GM12878 (cell line): ENCODE measurements at regions not wholly inside any gene's neighbourhood (a gene's known extent, or its start where the extent isn't known, plus 50 kb on each side); places are given as distances from the start of the nearest gene placed in this dataset.

Source experiments
- ATAC-seq: fragments of 200-7000 bp; cut with Tn5 transposase; 3 replicates; pipeline ENCODE4 v1.9.1; 2020; ENCODE audit warnings: mild to moderate bottlenecking, moderate library complexity
- BruUV-seq: library from RNA; stranded (reverse); fragments of 400-500 nt; replicated peaks from 2 replicates; lab custom pipeline; 2021; lab: Mats Ljungman, UMichigan
- CTCF ChIA-PET: fragments of 300-600 bp; sonication (Branson Sonifier 250); formaldehyde crosslinking; extraction: SDS; loops from one replicate; lab custom pipeline; 2021; ENCODE audit warnings: inconsistent platforms; lab: Yijun Ruan, JAX
- POLR2A ChIA-PET: fragments of 350-600 bp; formaldehyde crosslinking; extraction: SDS; loops from one replicate; lab custom pipeline; 2021; ENCODE audit warnings: inconsistent platforms; lab: Charles Lee
- RAD21 ChIA-PET: fragments of 300-600 bp; sonication (Branson Sonifier 250); formaldehyde crosslinking; loops from one replicate; lab custom pipeline; 2023; ENCODE audit warnings: antibody characterized with exemption; ENCODE audit not compliant: unreplicated experiment; lab: Charles Lee
- SMC1A ChIA-PET: fragments of 300-600 bp; sonication (Branson Sonifier 250); formaldehyde crosslinking; loops from one replicate; lab custom pipeline; 2023; ENCODE audit not compliant: unreplicated experiment, uncharacterized antibody; lab: Charles Lee
- DNase-seq: peaks from one replicate; pipeline ENCODE4 v3.0.0-alpha.2; 2011; ENCODE audit warnings: low read depth, low spot score
- FAIRE-seq: peaks from 3 replicates; lab custom pipeline; 2011; peaks lifted over from hg19 to GRCh38; lab: Jason Lieb, UNC
- H2AFZ ChIP-seq: 2 replicates; pipeline ENCODE4 v1.6.0; 2011; ENCODE audit warnings: low read depth, low read length, control low read depth; ENCODE audit not compliant: control insufficient read depth
- H3K27ac ChIP-seq: 2 replicates; pipeline ENCODE4 v1.5.1; 2011; ENCODE audit warnings: control low read depth; ENCODE audit not compliant: control insufficient read depth, insufficient read depth
- H3K27me3 ChIP-seq, 2 experiments: replicated peaks in 1 of 2; 2 replicates each; pipeline versions ENCODE4 v1.6.0 to v1.6.1; 2011; ENCODE audit warnings: low read length in 1 of 2; ENCODE audit not compliant: control insufficient read depth in 2 of 2, insufficient read depth in 2 of 2
- H3K36me3 ChIP-seq, 2 experiments: 2 replicates each; pipeline ENCODE4 v1.5.1; 2011; ENCODE audit warnings: low read length in 1 of 2; ENCODE audit not compliant: control insufficient read depth in 2 of 2, insufficient read depth in 2 of 2
- H3K4me1 ChIP-seq: 2 replicates; pipeline ENCODE4 v1.6.1; 2011; ENCODE audit warnings: mild to moderate bottlenecking, low read length, moderate library complexity, mixed read lengths; ENCODE audit not compliant: control insufficient read depth, insufficient read depth
- H3K4me2 ChIP-seq: 2 replicates; pipeline ENCODE4 v1.6.0; 2011; ENCODE audit warnings: control low read depth; ENCODE audit not compliant: control insufficient read depth, insufficient read depth
- H3K4me3 ChIP-seq: fragments of 200-600 bp; sonication (generic); 2 replicates; pipeline ENCODE4 v1.5.1; 2016
- H3K79me2 ChIP-seq: 2 replicates; pipeline ENCODE4 v1.6.0; 2011; ENCODE audit warnings: low read length; ENCODE audit not compliant: control insufficient read depth, insufficient read depth
- H3K9ac ChIP-seq: 2 replicates; pipeline ENCODE4 v1.8.0; 2011; ENCODE audit warnings: low read length, control low read depth, mixed read lengths; ENCODE audit not compliant: control insufficient read depth, insufficient read depth
- H3K9me3 ChIP-seq: replicated peaks from 3 replicates; pipeline ENCODE4 v1.5.1; 2011; ENCODE audit warnings: mild to moderate bottlenecking, low read length; ENCODE audit not compliant: control insufficient read depth, insufficient read depth
- H4K20me1 ChIP-seq: 2 replicates; pipeline ENCODE4 v1.6.0; 2011; ENCODE audit not compliant: control insufficient read depth, insufficient read depth
- ATF7 ChIP-seq: fragments of 450-650 bp; IDR thresholded peaks from 2 replicates; pipeline ENCODE4 v1.6.1; 2016; ENCODE audit warnings: low read depth, mild to moderate bottlenecking
- BACH1 ChIP-seq: fragments of 450-650 bp; IDR thresholded peaks from 2 replicates; pipeline ENCODE4 v1.6.1; 2017; ENCODE audit warnings: mild to moderate bottlenecking, borderline replicate concordance
- BHLHE40 ChIP-seq, 2 experiments: fragments of 450-650 bp in 1 of 2; IDR thresholded peaks; 2 replicates each; pipeline ENCODE4 v1.6.1; 2011 to 2017; ENCODE audit warnings: low read depth in 2 of 2, borderline replicate concordance in 1 of 2, improper control_type of control experiment in 1 of 2, low read length in 1 of 2, mild to moderate bottlenecking in 1 of 2
- GABPA ChIP-seq: IDR thresholded peaks from 2 replicates; pipeline ENCODE4 v1.6.1; 2014; ENCODE audit warnings: antibody characterized with exemption, low read depth, mild to moderate bottlenecking, inconsistent platforms
- IKZF2 ChIP-seq, 2 experiments: fragments of 450-650 bp; IDR thresholded peaks; 2 replicates each; pipeline ENCODE4 v1.6.1; 2017; ENCODE audit warnings: mild to moderate bottlenecking in 2 of 2, moderate library complexity in 2 of 2
- KAT2A ChIP-seq: conservative IDR thresholded peaks from 2 replicates; pipeline ENCODE4 v1.6.1; 2011; ENCODE audit warnings: low read depth, low read length; ENCODE audit not compliant: control insufficient read depth
- MTA2 ChIP-seq: fragments of 450-650 bp; IDR thresholded peaks from 2 replicates; pipeline ENCODE4 v1.6.1; 2016; ENCODE audit warnings: low read depth, mild to moderate bottlenecking, moderate library complexity
- NFIC ChIP-seq: IDR thresholded peaks from 2 replicates; pipeline ENCODE4 v1.6.1; 2012; ENCODE audit warnings: low read depth, mild to moderate bottlenecking, inconsistent platforms, low read length, moderate library complexity
- NR2C1 ChIP-seq: fragments of 450-650 bp; IDR thresholded peaks from 2 replicates; pipeline ENCODE4 v1.6.1; 2017; ENCODE audit warnings: antibody characterized with exemption, mild to moderate bottlenecking, moderate library complexity
- NR2F1 ChIP-seq: fragments of 450-650 bp; conservative IDR thresholded peaks from 2 replicates; pipeline ENCODE4 v1.6.1; 2017; ENCODE audit warnings: mild to moderate bottlenecking
- POU2F2 ChIP-seq: IDR thresholded peaks from 3 replicates; pipeline ENCODE4 v1.6.1; 2011; ENCODE audit warnings: low read depth, mild to moderate bottlenecking, low read length, borderline replicate concordance
- SMAD1 ChIP-seq: fragments of 450-650 bp; IDR thresholded peaks from 2 replicates; pipeline ENCODE4 v1.6.1; 2018; ENCODE audit warnings: mild to moderate bottlenecking, low read depth; ENCODE audit not compliant: partially characterized antibody
- SRF ChIP-seq, 2 experiments: IDR thresholded peaks; 2 replicates each; pipeline ENCODE4 v1.6.1; 2011; ENCODE audit warnings: low read depth in 2 of 2, low read length in 2 of 2, mild to moderate bottlenecking in 1 of 2, moderate library complexity in 1 of 2
- SUZ12 ChIP-seq: fragments of 200-600 bp; sonication (generic); IDR thresholded peaks from one replicate; pipeline ENCODE4 v1.6.1; 2018; ENCODE audit warnings: antibody characterized with exemption, mild to moderate bottlenecking; ENCODE audit not compliant: unreplicated experiment
- TARDBP ChIP-seq: IDR thresholded peaks from 2 replicates; pipeline ENCODE4 v1.6.1; 2016; ENCODE audit warnings: borderline replicate concordance
- ZNF217 ChIP-seq: fragments of 450-650 bp; IDR thresholded peaks from 2 replicates; pipeline ENCODE4 v1.6.1; 2017; ENCODE audit warnings: antibody characterized with exemption, mild to moderate bottlenecking
- ZNF622 ChIP-seq: fragments of 450-650 bp; IDR thresholded peaks from 2 replicates; pipeline ENCODE4 v1.6.1; 2017; ENCODE audit warnings: mild to moderate bottlenecking, inconsistent platforms
- whole genome bisulfite sequencing: methylation state at CpG from one replicate; pipeline ENCODE4 v1.1.6; 2016; ENCODE audit warnings: low lambda C conversion rate; ENCODE audit not compliant: insufficient replicate concordance, insufficient coverage; ENCODE audit errors: missing lambda C conversion rate; 5-methylcytosine and 5-hydroxymethylcytosine counted together
- in situ Hi-C: fragments of 300-500 bp; cut with MboI; formaldehyde crosslinking; loops from 9 replicates; pipeline ENCODE4 v1.14.3; 2018; ENCODE audit warnings: mixed read lengths
- intact Hi-C: fragments of 100-400 bp; cut with micrococcal nuclease; formaldehyde crosslinking; loops from one replicate; pipeline ENCODE4 v1.14.2; 2022; ENCODE audit not compliant: unreplicated experiment
- TF ChIP-seq, protein P1 (sequence below): fragments of 450-650 bp; IDR thresholded peaks from 2 replicates; pipeline ENCODE4 v1.6.1; 2017; ENCODE audit warnings: mild to moderate bottlenecking

DNA sequence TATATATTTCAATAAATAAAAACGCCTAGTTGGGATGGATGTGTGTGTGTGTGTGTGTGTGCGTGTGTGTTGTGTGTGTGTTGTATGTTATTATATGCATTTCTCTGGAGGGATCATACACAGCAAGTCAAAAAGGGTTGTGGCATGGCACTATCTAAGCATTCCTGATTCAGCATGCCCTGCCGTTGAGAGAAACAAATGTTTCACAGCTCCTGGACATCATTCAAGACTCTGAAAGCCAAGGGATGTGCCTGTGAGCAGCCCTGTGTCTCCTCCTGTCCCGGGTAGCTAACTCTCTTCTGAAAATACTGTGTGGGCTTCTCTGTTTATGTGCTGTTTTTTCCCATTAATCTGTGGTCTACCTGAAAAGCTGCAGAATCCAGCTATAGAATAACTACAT is 197.9 kb upstream of the SETBP1 start:
- intact Hi-C loops, result no loop called here

DNA sequence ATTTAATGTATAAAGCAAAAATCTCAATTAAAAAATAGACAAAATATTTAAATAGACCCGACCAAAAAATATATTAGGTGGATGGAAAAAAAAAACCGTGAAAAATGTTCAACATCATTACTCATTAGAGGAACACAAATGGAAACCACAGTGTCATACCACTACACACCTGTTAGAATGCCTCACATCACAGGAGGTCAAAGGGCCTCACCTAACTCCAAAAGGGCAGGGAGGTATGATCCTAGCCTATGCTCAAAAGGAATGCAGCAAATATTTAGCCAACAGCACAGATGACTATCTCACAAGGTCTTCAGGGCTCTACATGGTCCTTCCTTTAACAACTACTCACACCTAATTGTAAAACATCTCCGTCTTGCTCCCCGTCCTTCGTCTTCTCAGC is 185.5 kb upstream of the SETBP1 start:
- ATAC-seq, result peak; percentile 88
- WGBS, result 42% methylated on average over 5 of the region's 5 CpGs
- no peak for TF ChIP-seq GABPA
- 0 out of 2 replicates have a peak, but pooled peaks have one; percentile 38 for TF ChIP-seq ATF7
- peak; percentile 86 for TF ChIP-seq NR2F1
- TF ChIP-seq BHLHE40 (IDR thresholded peaks at IDR 0.05; ENCODE audit: borderline replicate concordance in 1 of 2, low read depth in 2 of 2, low read length in 1 of 2), result no peak
- no peak for TF ChIP-seq POU2F2
- peak; percentile 63; the same call in 1 of the 2 replicates for TF ChIP-seq MTA2
- no peak for TF ChIP-seq SRF (IDR thresholded peaks at IDR 0.05; ENCODE audit: low read depth in 2 of 2, low read length in 2 of 2)
- peak in 1 of 2 experiments; percentile 14; a peak in 1 of 4 replicates for TF ChIP-seq IKZF2 (IDR thresholded peaks at IDR 0.05)
- TF ChIP-seq SUZ12, result no peak
- 0 out of 2 replicates have a peak, but pooled peaks have one; percentile 10 for TF ChIP-seq NR2C1
- TF ChIP-seq, protein P1, sequence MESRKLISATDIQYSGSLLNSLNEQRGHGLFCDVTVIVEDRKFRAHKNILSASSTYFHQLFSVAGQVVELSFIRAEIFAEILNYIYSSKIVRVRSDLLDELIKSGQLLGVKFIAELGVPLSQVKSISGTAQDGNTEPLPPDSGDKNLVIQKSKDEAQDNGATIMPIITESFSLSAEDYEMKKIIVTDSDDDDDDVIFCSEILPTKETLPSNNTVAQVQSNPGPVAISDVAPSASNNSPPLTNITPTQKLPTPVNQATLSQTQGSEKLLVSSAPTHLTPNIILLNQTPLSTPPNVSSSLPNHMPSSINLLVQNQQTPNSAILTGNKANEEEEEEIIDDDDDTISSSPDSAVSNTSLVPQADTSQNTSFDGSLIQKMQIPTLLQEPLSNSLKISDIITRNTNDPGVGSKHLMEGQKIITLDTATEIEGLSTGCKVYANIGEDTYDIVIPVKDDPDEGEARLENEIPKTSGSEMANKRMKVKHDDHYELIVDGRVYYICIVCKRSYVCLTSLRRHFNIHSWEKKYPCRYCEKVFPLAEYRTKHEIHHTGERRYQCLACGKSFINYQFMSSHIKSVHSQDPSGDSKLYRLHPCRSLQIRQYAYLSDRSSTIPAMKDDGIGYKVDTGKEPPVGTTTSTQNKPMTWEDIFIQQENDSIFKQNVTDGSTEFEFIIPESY, result no peak
- H3K79me2 ChIP-seq, result no peaks in the 10 kb centered on the region
- no peak overlapping the region for H2AFZ ChIP-seq
- no peak overlapping the region for H3K9ac ChIP-seq
- POLR2A ChIA-PET, result no interaction called here
- SMC1A ChIA-PET, result interaction anchor here (0.9 kb wide), 1 partner anchor 13 kb away, joined by 3 read pairs; no protein-coding TSS in a partner anchor
- no peaks in the 10 kb centered on the region for H3K4me1 ChIP-seq
- H3K27me3 ChIP-seq, result no peaks in the 10 kb centered on the region
- H3K9me3 ChIP-seq, result no peaks in the 10 kb centered on the region; the same call in 2 of the 3 replicates
- no peak overlapping the region for H3K4me2 ChIP-seq
- RAD21 ChIA-PET, result interaction anchor here (1.3 kb wide), 1 partner anchor 99 kb away, joined by 3 read pairs; no protein-coding TSS in a partner anchor
- no peak for FAIRE-seq
- no TSS peak for BruUV-seq
- DNase-seq, result no peak
- intact Hi-C loops, result no loop called here
- CTCF ChIA-PET, result no interaction called here
- H3K4me3 ChIP-seq, result no peak overlapping the region
- no peaks in the 10 kb centered on the region for H3K36me3 ChIP-seq
- no peaks in the 10 kb centered on the region for H4K20me1 ChIP-seq
- in situ Hi-C loops, result no loop called here
- H3K27ac ChIP-seq, result no peak overlapping the region

More for the DNA sequence above, 197.9 kb upstream of the SETBP1 start:
- ATAC-seq, result no peak
- H3K27ac ChIP-seq, result no peak overlapping the region
- H2AFZ ChIP-seq, result no peak overlapping the region
- CTCF ChIA-PET, result no interaction called here
- no peaks in the 10 kb centered on the region for H4K20me1 ChIP-seq
- H3K79me2 ChIP-seq, result no peaks in the 10 kb centered on the region
- no peak for DNase-seq
- in situ Hi-C loops, result no loop called here
- WGBS, result 19% methylated on average over 4 of the region's 4 CpGs
- FAIRE-seq, result no peak
- H3K9me3 ChIP-seq, result no peaks in the 10 kb centered on the region; the same call in 2 of the 3 replicates
- no TSS peak for BruUV-seq
- H3K4me3 ChIP-seq, result no peak overlapping the region
- H3K36me3 ChIP-seq, result no peaks in the 10 kb centered on the region
- H3K27me3 ChIP-seq, result no peaks in the 10 kb centered on the region
- H3K4me1 ChIP-seq, result no peaks in the 10 kb centered on the region
- POLR2A ChIA-PET, result interaction anchor here (0.7 kb wide), 1 partner anchor 183 kb away, joined by 3 read pairs; no protein-coding TSS in a partner anchor
- TF ChIP-seq BACH1 (no peak), KAT2A (no peak), SMAD1 (no peak), ZNF622 (no peak), ZNF217 (no peak), NFIC (no peak), TARDBP (no peak)
- RAD21 ChIA-PET, result no interaction called here
- no peak overlapping the region for H3K9ac ChIP-seq
- H3K4me2 ChIP-seq, result no peak overlapping the region
- SMC1A ChIA-PET, result no interaction called here
